A549 (cell line): ENCODE measurements at regions not wholly inside any gene's neighbourhood (a gene's known extent, or its start where the extent isn't known, plus 50 kb on each side); places are given as distances from the start of the nearest gene placed in this dataset.

Source experiments
- ATAC-seq, 2 experiments: fragments of 200-7000 bp in 1 of 2; fragments of >200 bp in 1 of 2; cut with Nextera tagmentation in 1 of 2; cut with Tn5 transposase in 1 of 2; 3 replicates each; pipeline versions ENCODE4 v1.8.0 to v1.9.1; 2018 to 2020; ENCODE audit warnings: mild to moderate bottlenecking in 1 of 2, moderate library complexity in 1 of 2
- CTCF ChIA-PET: fragments of 300-600 bp; sonication (Branson Sonifier 250); formaldehyde crosslinking; extraction: SDS; loops from one replicate; lab custom pipeline; 2021; ENCODE audit warnings: antibody characterized with exemption, inconsistent platforms; lab: Yijun Ruan, JAX
- POLR2A ChIA-PET: fragments of 350-600 bp; formaldehyde crosslinking; extraction: SDS; loops from one replicate; lab custom pipeline; 2021; ENCODE audit warnings: antibody characterized with exemption, inconsistent platforms; lab: Yijun Ruan, JAX
- DNase-seq, 2 experiments: peaks; one replicate each; pipeline versions ENCODE4 v3.0.0 to v3.0.0-alpha.2; 2011 to 2016; ENCODE audit warnings: low read depth in 1 of 2, low spot score in 1 of 2
- FAIRE-seq: peaks from 2 replicates; lab custom pipeline; 2011; peaks lifted over from hg19 to GRCh38; lab: Jason Lieb, UNC
- H3K27ac ChIP-seq, 2 experiments: fragments of >200 bp; sonication (Bioruptor Twin); formaldehyde crosslinking; 3 replicates each; pipeline ENCODE4 v1.5.1; 2016 to 2017
- H3K4me1 ChIP-seq: fragments of >200 bp; sonication (Bioruptor Twin); formaldehyde crosslinking; 3 replicates; pipeline ENCODE4 v1.6.1; 2016
- H3K4me2 ChIP-seq: fragments of >200 bp; sonication (Bioruptor Twin); formaldehyde crosslinking; 3 replicates; pipeline ENCODE4 v1.6.1; 2016
- H3K4me3 ChIP-seq: fragments of >200 bp; sonication (Bioruptor Twin); formaldehyde crosslinking; 3 replicates; pipeline ENCODE4 v1.5.1; 2016
- H3K9me3 ChIP-seq: fragments of >200 bp; sonication (Bioruptor Twin); formaldehyde crosslinking; 3 replicates; pipeline ENCODE4 v1.6.1; 2016
- BHLHE40 ChIP-seq: IDR thresholded peaks from 2 replicates; pipeline ENCODE4 v1.6.1; 2012; ENCODE audit warnings: low read depth, low read length, inconsistent platforms
- CBX8 ChIP-seq: fragments of 200-600 bp; sonication (generic); IDR thresholded peaks from 2 replicates; pipeline ENCODE4 v1.6.1; 2016
- CEBPB ChIP-seq, 2 experiments: fragments of >200 bp in 1 of 2; sonication (Bioruptor Twin) in 1 of 2; formaldehyde crosslinking in 1 of 2; IDR thresholded peaks; 2 replicates each; pipeline ENCODE4 v1.6.1; 2012 to 2016
- CTCF ChIP-seq: fragments of >200 bp; sonication (Bioruptor Twin); formaldehyde crosslinking; IDR thresholded peaks from 3 replicates; pipeline ENCODE4 v1.5.1; 2016
- E2F6 ChIP-seq: IDR thresholded peaks from 2 replicates; pipeline ENCODE4 v1.6.1; 2012; ENCODE audit warnings: low read depth, borderline replicate concordance
- EHMT2 ChIP-seq: fragments of 200-600 bp; sonication (generic); IDR thresholded peaks from 2 replicates; pipeline ENCODE4 v1.6.1; 2016; ENCODE audit warnings: antibody characterized with exemption, low read depth, mild to moderate bottlenecking, moderate library complexity
- EP300 ChIP-seq, 2 experiments: fragments of >200 bp; sonication (Bioruptor Twin); formaldehyde crosslinking; IDR thresholded peaks; 2 replicates in 1 of 2; 3 replicates in 1 of 2; pipeline ENCODE4 v1.6.1; 2016 to 2017
- FOSB ChIP-seq: fragments of 250-450 bp; sonication (Bioruptor Pico); IDR thresholded peaks from 2 replicates; pipeline ENCODE4 v1.5.0; 2020; ENCODE audit warnings: mild to moderate bottlenecking, moderate library complexity
- FOXS1 ChIP-seq: fragments of 250-450 bp; sonication (Bioruptor Pico); IDR thresholded peaks from 2 replicates; pipeline ENCODE4 v1.5.0; 2020; ENCODE audit warnings: mild to moderate bottlenecking, moderate library complexity
- HES2 ChIP-seq: fragments of >200 bp; sonication (Bioruptor Twin); formaldehyde crosslinking; IDR thresholded peaks from 2 replicates; pipeline ENCODE4 v1.6.1; 2016
- KDM5A ChIP-seq: fragments of 200-600 bp; sonication (generic); IDR thresholded peaks from 2 replicates; pipeline ENCODE4 v1.6.1; 2016; ENCODE audit warnings: antibody characterized with exemption, mild to moderate bottlenecking
- MAX ChIP-seq: IDR thresholded peaks from 2 replicates; pipeline ENCODE4 v1.6.1; 2012
- MYC ChIP-seq: IDR thresholded peaks from 2 replicates; pipeline ENCODE4 v1.6.1; 2012; ENCODE audit warnings: mild to moderate bottlenecking, inconsistent platforms, low read length, improper control_type of control experiment, borderline replicate concordance
- NPAS2 ChIP-seq: fragments of 250-450 bp; sonication (Bioruptor Pico); IDR thresholded peaks from 2 replicates; pipeline ENCODE4 v1.8.0; 2022; ENCODE audit warnings: mild to moderate bottlenecking, moderate library complexity, borderline replicate concordance
- NR3C1 ChIP-seq: fragments of >200 bp; sonication (Bioruptor Twin); formaldehyde crosslinking; IDR thresholded peaks from 3 replicates; pipeline ENCODE4 v1.6.1; 2017
- POLR2A ChIP-seq: IDR thresholded peaks from 2 replicates; pipeline ENCODE4 v1.6.1; 2012; ENCODE audit warnings: mild to moderate bottlenecking, low read length
- RARB ChIP-seq: fragments of 250-450 bp; sonication (Bioruptor Pico); IDR thresholded peaks from 2 replicates; pipeline ENCODE4 v1.8.0; 2021; ENCODE audit warnings: mild to moderate bottlenecking, moderate library complexity
- RFX5 ChIP-seq: fragments of 450-650 bp; IDR thresholded peaks from 2 replicates; pipeline ENCODE4 v1.7.1; 2014; ENCODE audit warnings: antibody characterized with exemption, mild to moderate bottlenecking, moderate library complexity
- SREBF2 ChIP-seq: fragments of 450-650 bp; IDR thresholded peaks from 2 replicates; pipeline ENCODE4 v1.6.1; 2014; ENCODE audit warnings: mild to moderate bottlenecking, moderate library complexity
- TFCP2L1 ChIP-seq: fragments of 250-450 bp; sonication (Bioruptor Pico); IDR thresholded peaks from 2 replicates; pipeline ENCODE4 v1.5.0; 2021; ENCODE audit warnings: mild to moderate bottlenecking
- USF2 ChIP-seq: fragments of 450-650 bp; IDR thresholded peaks from 2 replicates; pipeline ENCODE4 v1.6.1; 2014; ENCODE audit warnings: antibody characterized with exemption
- ZC3H11A ChIP-seq: fragments of 450-650 bp; IDR thresholded peaks from 2 replicates; pipeline ENCODE4 v1.6.1; 2014; ENCODE audit warnings: antibody characterized with exemption, mild to moderate bottlenecking
- WGBS: methylation state at CpG from one replicate; pipeline ENCODE4 v1.1.6; 2017; ENCODE audit errors: missing lambda C conversion rate; 5-methylcytosine and 5-hydroxymethylcytosine counted together

GRCh38 chr16:66166490-66166889 is 200.0 kb upstream of the CDH5 start (continued):
- TF ChIP-seq CEBPB (IDR thresholded peaks at IDR 0.05), result no peak

- no peak for ATAC-seq
- H3K4me2 ChIP-seq, result no peak overlapping the region
- TF ChIP-seq HES2, result no peak
- no peak for TF ChIP-seq POLR2A
- no peak for TF ChIP-seq FOSB
- no peak for TF ChIP-seq SREBF2
- no peak for TF ChIP-seq USF2
- no peak for TF ChIP-seq RFX5
- TF ChIP-seq FOXS1 (CRISPR knock-in tag), result no peak
- TF ChIP-seq MAX, result no peak
- TF ChIP-seq EHMT2, result no peak
- TF ChIP-seq CBX8, result no peak
- no peak for TF ChIP-seq NPAS2 (CRISPR knock-in tag)
- TF ChIP-seq E2F6, result no peak
- TF ChIP-seq CTCF, result no peak
- TF ChIP-seq, all 56 proteins: peak for 0
- Histone ChIP-seq H3K4me3 (no peak overlapping the region), H3K27ac (no peak overlapping the region), H3K4me1 (no peaks in the 10 kb centered on the region), H3K9me3 (no peaks in the 10 kb centered on the region)
- FAIRE-seq (no peak), DNase-seq (no peak)
- ChIA-PET CTCF (interaction anchor here (1.2 kb wide), 1 partner anchor 88 kb away, joined by 4 read pairs; no protein-coding TSS in a partner anchor), POLR2A (no interaction called here)
- WGBS, result 45% methylated on average over 2 of the region's 2 CpGs
Observed at GRCh38 chr16:66165879-66166278, 200.6 kb upstream of the CDH5 start.

- Histone ChIP-seq H3K27ac (no peak overlapping the region), H3K9me3 (no peaks in the 10 kb centered on the region), H3K4me1 (no peaks in the 10 kb centered on the region), H3K4me2 (no peak overlapping the region), H3K4me3 (no peak overlapping the region)
- ChIA-PET CTCF (no interaction called here), POLR2A (no interaction called here)
- DNase-seq, result no peak
- no peak for ATAC-seq
- FAIRE-seq, result no peak
- WGBS, result 6% methylated on average over 5 of the region's 7 CpGs
- TF ChIP-seq MYC (no peak), EP300 (IDR thresholded peaks at IDR 0.05) (no peak), KDM5A (no peak), TFCP2L1 (no peak), NR3C1 (no peak), ZC3H11A (no peak), MAX (no peak), BHLHE40 (no peak), USF2 (no peak), HES2 (no peak), RARB (CRISPR knock-in tag) (no peak)
Observed at GRCh38 chr16:66164581-66165247, 201.8 kb upstream of the CDH5 start.
